Gastrocnemius medialis (tissue), 4 donors: ENCODE measurements at regions not wholly inside any gene's neighbourhood (a gene's known extent, or its start where the extent isn't known, plus 50 kb on each side); places are given as distances from the start of the nearest gene placed in this dataset.

Experiments
- POLR2A ChIP-seq, 2 donors: fragments of 450-650 bp; IDR thresholded peaks; one replicate each; pipeline ENCODE4 v1.6.1; 2017; ENCODE audit warnings: antibody characterized with exemption in 2 of 2, mild to moderate bottlenecking in 2 of 2, moderate library complexity in 2 of 2
- TF ChIP-seq, protein P1 (sequence below), 5 experiments: fragments of 450-650 bp in 3 of 5; fragments of 200-600 bp in 2 of 5; sonication (generic) in 2 of 5; IDR thresholded peaks in 4 of 5; conservative IDR thresholded peaks in 1 of 5; 1 replicate in 4 of 5; 2 replicates in 1 of 5; pipeline ENCODE4 v1.5.1; 2016 to 2019; ENCODE audit warnings: antibody characterized with exemption in 5 of 5, mild to moderate bottlenecking in 3 of 5, moderate library complexity in 3 of 5

DNA sequence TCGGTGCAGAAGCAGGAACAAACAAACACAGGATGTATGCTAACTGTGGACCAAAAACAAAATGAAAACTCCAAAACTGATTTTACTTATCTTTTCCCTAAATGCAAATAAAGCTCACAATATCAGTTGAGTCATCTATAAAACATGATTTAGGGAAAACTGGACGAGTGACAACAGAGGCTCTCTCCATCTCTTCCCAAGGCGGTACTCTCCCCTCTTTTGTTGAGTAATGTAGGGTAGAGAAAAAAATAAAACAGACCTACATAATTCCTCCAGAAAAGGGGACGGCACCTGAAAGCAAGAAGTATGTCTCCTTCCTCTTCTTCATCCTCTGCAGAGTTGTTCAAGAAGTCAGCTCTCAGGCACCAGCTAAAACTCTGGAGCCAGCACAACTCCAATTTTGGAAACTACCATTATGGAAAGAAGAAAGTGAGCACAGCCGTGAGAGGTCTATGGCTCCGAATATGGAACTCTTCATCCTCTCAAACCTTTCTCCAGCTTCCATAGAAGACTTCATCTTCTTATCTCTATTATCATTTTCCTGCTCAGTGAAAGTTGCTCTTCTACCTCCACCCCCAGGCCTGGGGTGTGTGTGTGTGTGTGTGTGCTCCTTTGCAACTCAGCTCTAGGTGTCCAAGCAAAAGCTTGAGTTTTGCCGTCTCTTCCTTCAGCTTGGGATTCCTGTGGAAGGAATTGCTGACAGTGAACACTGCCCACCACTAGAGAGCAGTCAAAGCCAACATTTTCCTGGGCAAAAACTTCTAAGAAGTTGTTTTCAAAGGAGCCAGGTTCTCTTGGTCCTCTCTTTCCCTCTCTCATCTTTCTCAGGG lies 155.4 kb downstream of the DIO2 start:
- TF ChIP-seq, protein P1, sequence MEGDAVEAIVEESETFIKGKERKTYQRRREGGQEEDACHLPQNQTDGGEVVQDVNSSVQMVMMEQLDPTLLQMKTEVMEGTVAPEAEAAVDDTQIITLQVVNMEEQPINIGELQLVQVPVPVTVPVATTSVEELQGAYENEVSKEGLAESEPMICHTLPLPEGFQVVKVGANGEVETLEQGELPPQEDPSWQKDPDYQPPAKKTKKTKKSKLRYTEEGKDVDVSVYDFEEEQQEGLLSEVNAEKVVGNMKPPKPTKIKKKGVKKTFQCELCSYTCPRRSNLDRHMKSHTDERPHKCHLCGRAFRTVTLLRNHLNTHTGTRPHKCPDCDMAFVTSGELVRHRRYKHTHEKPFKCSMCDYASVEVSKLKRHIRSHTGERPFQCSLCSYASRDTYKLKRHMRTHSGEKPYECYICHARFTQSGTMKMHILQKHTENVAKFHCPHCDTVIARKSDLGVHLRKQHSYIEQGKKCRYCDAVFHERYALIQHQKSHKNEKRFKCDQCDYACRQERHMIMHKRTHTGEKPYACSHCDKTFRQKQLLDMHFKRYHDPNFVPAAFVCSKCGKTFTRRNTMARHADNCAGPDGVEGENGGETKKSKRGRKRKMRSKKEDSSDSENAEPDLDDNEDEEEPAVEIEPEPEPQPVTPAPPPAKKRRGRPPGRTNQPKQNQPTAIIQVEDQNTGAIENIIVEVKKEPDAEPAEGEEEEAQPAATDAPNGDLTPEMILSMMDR (IDR thresholded peaks at IDR 0.05 in 4 of 5, conservative IDR thresholded peaks at IDR 0.05 in 1 of 5) = peak; percentile 32 to 55 (median 51)
- TF ChIP-seq POLR2A (IDR thresholded peaks at IDR 0.05) = no peak
